Right hindlimb (tissue), 1 donor: ENCODE measurements at regions not wholly inside any gene's neighbourhood (a gene's known extent, or its start where the extent isn't known, plus 50 kb on each side); places are given as distances from the start of the nearest gene placed in this dataset.

Experiments used
- DNase-seq: peaks from one replicate; pipeline ENCODE4 v3.0.0-alpha.2; 2018

DNA sequence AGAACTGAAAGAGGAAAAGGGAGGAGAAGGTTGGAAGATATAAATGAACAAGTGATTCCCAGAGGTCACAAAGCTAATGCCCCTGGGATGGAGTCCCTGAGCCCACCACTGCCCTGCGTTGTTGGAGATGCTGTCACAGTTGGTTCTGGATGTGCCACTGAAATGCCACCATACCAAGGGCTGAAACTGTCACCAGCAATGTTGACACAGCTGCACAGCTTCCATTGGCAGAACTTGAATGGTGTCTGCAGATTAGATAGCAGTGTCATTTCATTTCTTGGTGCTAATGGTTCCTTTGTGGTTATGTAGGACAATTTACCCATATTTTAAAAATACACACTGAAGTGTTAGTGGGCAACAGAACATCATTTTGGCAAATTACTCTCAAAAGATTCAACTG, 120.7 kb downstream of the TBXT start:
- no peak for DNase-seq

DNA sequence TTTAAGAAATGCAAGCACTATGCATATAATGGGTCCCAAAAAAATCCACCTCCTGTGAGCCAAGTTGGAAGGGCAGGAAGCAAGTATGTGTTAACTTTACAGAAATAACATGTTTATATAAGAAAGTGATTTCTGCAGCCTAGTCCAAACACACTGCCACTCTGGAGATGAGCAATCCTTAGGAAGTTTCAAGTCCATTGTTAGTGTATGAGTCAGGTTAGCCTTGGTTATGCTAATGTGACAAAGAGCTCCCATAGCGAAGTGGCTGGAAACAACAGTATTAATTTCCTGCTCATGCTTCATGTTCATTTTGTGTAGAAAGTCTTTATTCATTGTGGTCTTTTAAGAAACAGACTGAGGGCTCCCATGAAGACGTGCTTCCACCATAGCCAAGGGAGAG, 121.4 kb downstream of the TBXT start:
- DNase-seq, result no peak

GRCh38 chr6:166045860-166046200, 121.8 kb downstream of the TBXT start:
- no peak for DNase-seq

DNA sequence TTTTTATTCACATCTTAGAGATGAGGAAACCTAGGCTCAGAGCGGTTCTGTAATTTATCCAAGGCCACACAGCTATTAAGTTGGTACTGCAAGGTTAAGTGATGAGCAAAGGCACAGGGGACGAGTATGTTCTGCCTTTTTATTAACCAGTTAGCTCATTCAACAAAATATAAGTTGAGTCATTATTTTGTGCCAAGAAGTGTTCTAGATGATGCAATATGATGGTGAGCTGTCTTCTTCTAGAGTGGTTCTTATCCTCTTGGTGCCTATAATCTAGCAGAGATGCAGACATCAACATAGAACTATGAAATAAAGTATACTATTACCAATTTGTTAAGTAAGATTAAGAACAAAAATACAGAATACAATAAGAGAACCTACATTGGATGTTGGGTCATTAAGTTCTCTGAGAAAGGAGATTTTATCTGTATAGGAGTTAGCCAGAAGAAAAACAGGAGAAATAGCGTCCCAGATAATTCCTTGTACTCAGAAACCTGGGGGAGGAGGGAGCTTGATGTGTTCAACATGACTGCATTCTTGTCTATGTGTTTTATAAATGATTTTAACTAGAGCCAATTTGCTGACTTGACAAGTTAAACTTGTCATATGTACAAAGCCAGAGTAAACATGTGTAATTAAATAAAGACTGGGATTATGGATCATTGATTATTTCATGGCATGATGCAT, 122.3 kb downstream of the TBXT start:
- DNase-seq, result no peak

GRCh38 chr6:166041277-166041676, 126.4 kb downstream of the TBXT start:
- DNase-seq, result no peak

DNA sequence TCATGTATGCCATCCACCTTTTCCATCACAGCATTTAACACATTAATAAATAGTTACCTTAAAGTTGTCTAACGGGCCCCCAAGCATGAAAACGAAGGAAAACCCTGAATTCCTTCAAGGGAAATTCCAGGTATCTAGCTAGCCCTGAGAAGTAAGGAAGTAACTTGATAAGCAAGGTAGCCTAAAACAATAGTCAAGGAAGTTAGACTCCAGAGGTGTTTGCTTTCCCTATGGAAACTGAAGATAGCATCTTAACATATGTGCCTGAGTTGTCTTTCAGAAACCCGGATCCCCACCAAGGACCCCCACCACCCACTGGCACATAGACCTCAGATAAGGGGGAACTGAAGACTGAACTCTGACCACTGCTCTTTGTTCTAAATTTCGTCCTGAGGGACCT, 127.4 kb downstream of the TBXT start:
- DNase-seq, result no peak

DNA sequence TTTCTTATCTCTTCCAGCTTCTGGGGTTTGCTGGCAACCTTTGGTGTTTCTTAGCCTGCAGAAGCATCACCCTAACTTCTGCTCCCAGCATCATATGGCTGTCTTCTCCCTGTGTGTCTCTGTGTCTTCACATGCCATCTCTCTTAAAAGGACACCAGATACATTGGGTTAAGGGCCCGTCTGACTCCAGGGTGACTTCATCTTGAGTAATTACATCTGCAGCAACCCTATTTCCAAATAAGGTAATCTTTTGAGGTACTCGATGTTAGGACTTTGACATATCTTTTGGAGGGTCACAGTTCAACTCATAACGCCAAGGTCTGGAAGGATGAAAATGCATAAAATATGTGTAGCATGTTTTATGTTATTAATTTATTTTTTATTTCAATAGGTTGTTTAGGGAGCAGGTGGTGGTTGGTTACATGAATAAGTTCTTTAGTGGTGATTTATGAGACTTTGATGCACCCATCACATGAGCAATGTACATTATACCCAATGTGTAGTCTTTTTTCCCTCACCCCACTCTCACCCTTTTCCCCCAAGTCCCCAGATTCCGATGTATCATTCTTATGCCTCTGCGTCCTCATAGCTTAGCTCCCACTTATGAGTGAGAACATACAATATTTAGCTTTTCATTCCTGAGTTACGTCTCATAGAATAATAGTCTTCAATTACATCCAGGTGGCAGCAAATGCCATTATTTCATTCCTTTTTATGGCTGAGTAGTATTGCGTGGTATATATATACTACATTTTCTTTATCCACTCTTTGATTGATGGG, 131.1 kb downstream of the TBXT start:
- no peak for DNase-seq

DNA sequence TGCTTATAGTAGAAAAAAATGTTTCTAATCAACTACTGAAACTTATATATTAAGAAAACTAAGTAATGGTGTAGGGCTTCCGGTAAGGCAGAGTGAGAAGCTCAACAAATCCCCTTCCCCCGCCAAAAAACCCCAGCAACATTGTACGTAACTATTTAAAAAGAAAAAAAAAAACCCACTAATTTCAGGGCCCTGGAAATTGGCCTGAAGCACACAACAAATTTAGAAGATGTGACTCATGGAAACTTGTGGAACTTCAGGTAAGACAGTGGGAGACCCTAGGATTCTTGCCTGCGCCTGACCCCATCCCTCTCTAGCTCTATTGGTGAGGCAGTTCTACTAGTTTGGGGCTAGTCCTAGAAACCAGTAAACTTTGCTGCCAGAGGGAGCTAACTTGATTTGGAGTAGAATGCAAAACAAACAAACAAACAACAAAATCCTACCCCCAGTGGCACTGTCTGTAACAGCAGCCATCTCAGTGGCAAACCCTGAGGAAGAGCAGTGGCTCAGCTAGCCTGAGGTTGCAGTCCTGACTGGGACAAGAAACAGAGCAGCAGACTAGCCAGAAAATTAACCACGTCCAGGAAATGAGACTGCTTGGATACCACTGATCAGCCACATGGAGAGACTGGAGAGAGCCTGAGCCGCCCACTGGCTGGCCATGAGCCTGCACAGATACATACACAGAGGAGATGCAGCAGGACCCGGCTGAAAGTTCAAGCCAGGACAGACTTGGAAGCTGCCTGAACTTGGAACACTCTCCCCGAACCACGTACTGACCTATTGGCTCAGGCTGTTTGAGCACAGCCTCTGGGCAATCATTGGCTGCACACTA, 135.1 kb downstream of the TBXT start:
- DNase-seq, result peak; percentile 55

GRCh38 chr6:166031275-166031674, 136.4 kb downstream of the TBXT start:
- no peak for DNase-seq

GRCh38 chr6:166029506-166029905, 138.1 kb downstream of the TBXT start:
- no peak for DNase-seq

- no peak for DNase-seq
These were observed 139.9 kb downstream of the TBXT start for GRCh38 chr6:166027761-166028160.

GRCh38 chr6:166026586-166027126, 141.0 kb downstream of the TBXT start:
- no peak for DNase-seq

- no peak for DNase-seq
These were observed 142.3 kb downstream of the TBXT start for GRCh38 chr6:166025149-166025898.

- DNase-seq, result no peak
These were observed 143.4 kb downstream of the TBXT start for GRCh38 chr6:166024252-166024651.

GRCh38 chr6:166023273-166023989, 144.2 kb downstream of the TBXT start:
- DNase-seq, result no peak

DNA sequence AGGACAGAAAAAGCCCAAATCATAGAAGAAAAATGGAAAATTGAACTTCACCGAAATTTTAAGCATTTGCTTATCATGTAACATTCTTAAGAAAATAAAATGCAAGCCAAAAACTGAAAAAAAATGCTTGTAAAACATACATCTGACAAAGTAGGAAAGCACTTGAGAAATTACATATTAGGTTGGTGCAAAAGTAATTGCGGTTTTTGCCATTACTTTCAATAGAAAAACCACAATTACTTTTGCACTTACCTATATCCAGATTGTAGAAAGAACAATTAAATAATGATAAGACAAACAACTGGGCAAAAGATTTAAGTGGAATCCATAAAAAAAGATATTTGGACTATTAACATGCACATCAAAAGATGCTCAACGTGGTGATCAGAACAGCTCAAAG, 146.2 kb downstream of the TBXT start:
- DNase-seq, result no peak

DNA sequence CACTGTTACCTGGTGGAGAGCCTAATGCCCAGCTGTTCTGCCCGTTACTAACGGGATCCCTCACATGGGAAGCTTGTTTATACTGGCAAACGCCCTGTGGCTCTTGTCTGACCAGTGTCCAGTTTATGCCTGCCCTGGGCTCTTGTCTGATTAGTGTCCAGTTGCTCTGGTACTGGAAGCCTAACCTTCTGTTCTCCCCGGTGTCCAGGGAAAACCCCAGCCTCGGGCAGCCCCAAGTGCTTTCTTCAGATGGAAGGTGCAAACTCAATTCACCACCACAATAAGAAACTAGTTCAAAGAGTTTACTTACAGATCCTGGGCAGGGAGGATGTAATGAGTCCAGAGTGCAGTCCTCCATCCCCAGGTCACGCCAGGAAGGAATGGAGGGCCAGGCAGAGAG, 148.4 kb downstream of the TBXT start:
- DNase-seq, result no peak

DNA sequence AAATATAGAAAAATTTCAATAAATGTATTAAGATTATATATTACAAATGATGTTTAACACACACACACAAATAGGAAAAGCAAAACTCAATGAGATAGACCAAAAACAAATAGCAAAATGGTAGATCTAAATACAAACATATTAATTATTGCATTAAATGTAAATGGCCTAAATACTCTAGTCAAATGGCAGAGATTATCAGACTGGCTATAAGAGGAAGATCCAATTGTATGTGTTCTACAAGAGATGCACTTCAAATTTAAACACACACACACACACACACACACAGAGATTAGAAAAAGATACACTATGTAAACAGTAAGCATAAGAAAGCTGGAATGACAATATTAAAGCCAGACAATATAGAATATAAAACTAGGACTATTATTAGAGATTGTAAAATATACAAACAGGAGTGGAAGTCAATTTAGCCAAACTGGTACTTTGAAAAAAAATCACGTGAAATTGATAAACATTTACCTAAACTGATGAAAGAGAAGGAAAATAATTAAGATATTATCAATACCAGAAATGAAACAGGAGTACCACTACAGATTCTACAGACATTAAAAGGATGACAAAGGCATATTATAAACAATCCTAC, 150.5 kb downstream of the TBXT start:
- no peak for DNase-seq

- no peak for DNase-seq
These were observed 152.7 kb downstream of the TBXT start for GRCh38 chr6:166014966-166015365.

GRCh38 chr6:166010136-166010960, 157.3 kb downstream of the TBXT start:
- DNase-seq, result peak; percentile 79
